GM12873 (cell line): ENCODE measurements at regions not wholly inside any gene's neighbourhood (a gene's known extent, or its start where the extent isn't known, plus 50 kb on each side); places are given as distances from the start of the nearest gene placed in this dataset.

Source experiments
- CTCF ChIP-seq: IDR thresholded peaks from 2 replicates; pipeline ENCODE4 v1.5.1; 2012; ENCODE audit warnings: low read depth, mild to moderate bottlenecking, moderate library complexity, low read length, control low read depth; ENCODE audit not compliant: insufficient read depth; ENCODE audit errors: missing control alignments

GRCh38 chr4:18976884-18977283, 955.3 kb upstream of the LCORL start:
- TF ChIP-seq CTCF, result no peak

GRCh38 chr4:18975916-18976808, 954.6 kb upstream of the LCORL start:
- TF ChIP-seq CTCF, result no peak

GRCh38 chr4:18973296-18973695, 951.7 kb upstream of the LCORL start:
- TF ChIP-seq CTCF, result no peak

GRCh38 chr4:18961879-18962278, 940.3 kb upstream of the LCORL start:
- no peak for TF ChIP-seq CTCF

- no peak for TF ChIP-seq CTCF
These were observed 939.7 kb upstream of the LCORL start for GRCh38 chr4:18961266-18961665.

GRCh38 chr4:18957716-18958115, 936.2 kb upstream of the LCORL start:
- no peak for TF ChIP-seq CTCF

GRCh38 chr4:18954538-18954937, 933.0 kb upstream of the LCORL start:
- TF ChIP-seq CTCF, result no peak
